ENCODE measurements at regions not wholly inside any gene's neighbourhood (a gene's known extent, or its start where the extent isn't known, plus 50 kb on each side); places are given as distances from the start of the nearest gene placed in this dataset.

- DNase-seq (ENCODE audit: low read depth), result no peak
Observed at GRCh38 chr17:52384695-52385094, 226.2 kb upstream of the CA10 start.

GRCh38 chr17:52383493-52384100 is 225.1 kb upstream of the CA10 start:
- peak; percentile 51 for DNase-seq (ENCODE audit: low read depth)

DNA sequence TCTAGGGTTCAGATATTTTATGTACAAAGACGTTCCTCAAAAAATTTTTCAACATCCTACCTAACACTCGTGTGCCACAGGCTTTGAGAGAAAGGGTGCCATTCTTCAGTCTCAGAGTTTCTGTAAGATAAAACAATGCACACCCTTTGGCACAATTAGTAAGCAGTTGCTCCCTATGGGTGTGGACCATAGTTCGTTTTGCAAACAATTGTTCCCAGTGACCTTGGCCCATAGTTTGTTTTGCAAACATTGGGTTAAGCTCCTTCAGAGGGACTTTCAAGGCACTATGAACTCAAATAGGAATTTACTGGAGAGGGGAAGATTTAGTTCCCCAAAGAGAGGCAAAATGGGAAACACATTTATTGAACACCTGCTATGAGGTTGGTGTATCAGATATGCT is 220.3 kb upstream of the CA10 start:
- DNase-seq (ENCODE audit: low read depth), result no peak

DNA sequence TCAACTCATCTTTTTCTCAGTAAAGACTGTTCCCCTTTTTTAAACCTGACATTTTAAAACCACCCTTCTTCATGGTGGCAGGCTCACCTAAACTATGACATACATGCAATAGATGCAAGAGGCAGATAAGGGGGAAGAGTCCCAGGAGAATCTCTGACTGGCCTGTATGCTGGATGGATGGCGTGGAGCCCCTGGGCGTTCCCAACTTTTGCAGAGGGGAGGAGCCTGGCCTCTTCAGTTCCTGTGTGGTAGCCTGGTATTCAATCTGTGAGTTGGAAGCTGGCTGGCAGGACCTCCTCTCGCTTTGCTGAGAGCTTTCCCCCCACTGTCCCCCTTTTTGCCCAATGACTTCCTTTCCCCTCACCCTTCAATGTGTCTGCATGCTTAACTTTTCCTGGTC is 217.6 kb upstream of the CA10 start:
- no peak for DNase-seq (ENCODE audit: low read depth)

DNA sequence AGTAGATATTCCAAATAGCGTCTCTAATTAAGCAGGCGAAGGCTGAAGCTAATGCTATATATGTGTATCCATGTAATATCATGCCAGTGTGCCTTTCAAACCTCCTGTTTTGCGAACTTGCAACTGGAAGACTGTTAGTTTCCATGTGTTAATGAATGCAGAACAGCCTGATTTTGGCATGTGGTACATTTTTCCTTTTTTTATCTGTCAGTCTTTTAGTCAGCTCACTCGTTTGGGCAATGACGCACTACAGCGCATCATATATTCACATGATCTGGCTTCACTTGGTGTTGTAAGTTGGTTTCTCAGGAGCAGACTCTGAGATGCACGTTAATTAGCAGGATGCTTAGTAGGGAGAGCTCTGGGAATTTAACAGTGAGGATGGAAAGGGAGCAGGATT is 210.4 kb upstream of the CA10 start:
- no peak for DNase-seq (ENCODE audit: low read depth)

GRCh38 chr17:52357854-52358253 is 199.3 kb upstream of the CA10 start:
- DNase-seq (ENCODE audit: low read depth), result no peak

DNA sequence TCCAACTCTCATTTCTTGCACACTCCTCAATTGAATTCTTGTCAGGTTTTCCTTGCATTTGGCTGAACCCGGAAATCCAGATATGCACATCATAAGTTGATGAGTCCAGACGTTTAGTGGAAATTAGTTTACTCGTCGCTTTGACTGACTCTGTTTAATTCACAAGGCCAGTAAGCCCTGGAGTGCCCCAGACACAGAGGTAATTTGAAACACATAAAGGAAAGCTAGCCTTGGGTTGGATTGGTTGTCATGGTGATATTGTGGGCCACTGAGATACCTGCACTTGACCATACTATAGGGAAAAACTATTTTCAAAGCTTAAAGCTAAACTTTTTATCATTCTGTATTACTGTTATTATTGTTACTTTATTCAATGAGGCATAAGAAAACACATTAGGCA is 178.3 kb upstream of the CA10 start:
- DNase-seq (ENCODE audit: low read depth), result no peak

- DNase-seq (ENCODE audit: low read depth), result no peak
Observed at GRCh38 chr17:52306314-52306713, 147.8 kb upstream of the CA10 start.

GRCh38 chr17:52298881-52299280 is 140.4 kb upstream of the CA10 start:
- no peak for DNase-seq (ENCODE audit: low read depth)

- DNase-seq (ENCODE audit: low read depth), result peak; percentile 37
Observed at GRCh38 chr17:52297230-52298010, 138.9 kb upstream of the CA10 start.

- DNase-seq (ENCODE audit: low read depth), result no peak
Observed at GRCh38 chr17:52294301-52294700, 135.8 kb upstream of the CA10 start.

DNA sequence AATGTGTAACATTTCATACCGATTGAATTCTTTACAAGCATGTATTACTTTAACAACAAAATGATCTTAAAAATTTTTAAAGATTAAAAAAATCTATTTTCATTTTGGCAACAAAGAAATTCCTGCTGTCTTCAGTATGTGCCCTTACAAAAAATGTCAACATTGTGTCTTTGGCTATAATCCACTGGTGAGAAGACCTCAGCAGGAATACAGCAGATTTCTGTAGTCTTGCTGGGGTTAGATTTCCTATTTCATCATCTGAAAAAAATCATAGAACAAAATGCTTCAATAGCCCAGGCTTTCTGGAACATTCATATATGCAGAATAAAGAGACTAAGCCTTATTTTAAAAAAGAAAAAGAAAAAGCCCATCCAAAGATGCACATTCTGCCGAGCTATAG is 129.1 kb upstream of the CA10 start:
- no peak for DNase-seq (ENCODE audit: low read depth)

DNA sequence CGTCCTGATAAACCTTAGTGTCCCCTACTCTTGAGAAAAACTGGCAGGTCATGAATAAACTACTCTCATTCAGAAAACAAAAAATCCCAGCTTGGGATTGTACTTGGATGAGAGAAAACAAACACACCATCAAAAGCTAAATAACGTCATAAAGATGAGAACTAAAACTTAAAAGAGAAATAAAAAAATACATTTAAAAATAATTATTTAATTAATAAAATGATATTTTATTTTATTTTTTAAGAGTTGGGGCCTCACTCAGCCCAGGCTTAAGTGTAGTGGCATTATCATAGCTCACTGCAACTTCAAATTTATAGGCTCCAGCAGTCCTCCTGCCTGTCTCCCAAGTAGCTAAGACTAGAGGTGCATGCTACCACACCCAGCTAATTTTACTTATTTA is 125.4 kb upstream of the CA10 start:
- no peak for DNase-seq (ENCODE audit: low read depth)

DNA sequence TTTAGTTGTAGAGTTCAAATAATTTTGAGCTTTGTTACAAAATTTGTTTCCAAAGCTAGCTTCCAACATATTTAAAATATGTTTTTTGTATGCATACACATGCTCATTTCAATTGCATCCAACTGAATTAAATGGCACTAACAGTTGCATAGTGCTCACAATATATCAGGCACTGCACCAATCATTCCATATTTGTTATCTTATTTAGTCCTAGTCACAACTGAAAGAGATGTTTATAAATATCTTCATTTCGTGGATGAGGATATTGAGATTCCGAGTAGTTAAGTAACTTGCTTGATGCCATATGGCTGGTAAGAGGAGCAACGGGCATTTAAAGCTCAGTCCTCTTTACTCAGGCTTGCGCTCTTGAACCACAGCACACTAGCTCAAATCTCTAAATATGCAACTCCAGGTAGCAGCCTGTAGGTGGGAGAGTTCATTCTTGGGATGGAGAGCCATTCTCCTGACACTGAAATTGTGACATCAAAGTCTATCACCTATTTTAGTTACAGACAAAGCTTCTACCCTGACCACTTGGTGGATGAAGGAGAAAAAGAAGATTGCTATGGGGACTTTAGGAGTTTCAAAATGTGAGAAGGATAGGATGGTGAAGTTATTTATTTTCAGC is 118.0 kb upstream of the CA10 start:
- DNase-seq (ENCODE audit: low read depth), result no peak

GRCh38 chr17:52271781-52272180 is 113.3 kb upstream of the CA10 start:
- no peak for DNase-seq (ENCODE audit: low read depth)

DNA sequence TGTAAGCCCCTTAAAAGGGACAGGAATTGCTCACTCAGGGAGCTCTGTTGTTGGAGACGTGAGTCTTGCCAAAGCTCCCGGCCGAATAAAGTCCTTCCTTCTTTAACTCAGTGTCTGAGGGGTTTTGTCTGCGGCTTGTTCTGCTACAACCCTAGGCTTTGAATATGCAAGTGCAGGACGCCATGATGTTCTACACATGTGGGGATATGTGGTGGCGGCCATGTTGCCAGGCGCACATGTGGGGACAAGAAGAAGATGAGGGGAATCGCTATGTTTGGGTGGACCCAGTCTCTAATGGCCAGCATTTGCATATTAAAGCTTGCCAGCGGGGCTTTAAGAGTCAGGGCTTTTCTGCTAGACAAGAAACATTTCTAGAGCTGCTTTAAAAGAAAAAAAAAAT is 96.8 kb upstream of the CA10 start:
- no peak for DNase-seq (ENCODE audit: low read depth)

DNA sequence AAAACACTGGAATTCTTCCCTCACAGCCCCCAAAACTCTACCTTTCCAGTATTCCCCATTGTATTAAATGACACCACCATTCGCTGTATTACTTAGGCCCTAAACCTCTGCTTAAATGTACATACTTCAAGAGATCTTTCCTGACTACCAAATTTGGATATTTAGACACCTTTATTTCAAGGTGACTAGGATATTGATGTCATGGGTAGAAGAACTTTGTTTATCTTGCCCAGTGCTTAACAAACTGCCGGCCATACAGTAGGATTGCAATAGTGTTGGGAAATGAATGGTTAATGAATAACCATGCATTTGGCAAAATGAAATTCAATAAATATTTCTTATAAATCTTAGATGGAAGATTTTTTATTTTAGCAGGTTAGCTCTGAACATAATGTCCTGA is 86.2 kb upstream of the CA10 start:
- no peak for DNase-seq (ENCODE audit: low read depth)

DNA sequence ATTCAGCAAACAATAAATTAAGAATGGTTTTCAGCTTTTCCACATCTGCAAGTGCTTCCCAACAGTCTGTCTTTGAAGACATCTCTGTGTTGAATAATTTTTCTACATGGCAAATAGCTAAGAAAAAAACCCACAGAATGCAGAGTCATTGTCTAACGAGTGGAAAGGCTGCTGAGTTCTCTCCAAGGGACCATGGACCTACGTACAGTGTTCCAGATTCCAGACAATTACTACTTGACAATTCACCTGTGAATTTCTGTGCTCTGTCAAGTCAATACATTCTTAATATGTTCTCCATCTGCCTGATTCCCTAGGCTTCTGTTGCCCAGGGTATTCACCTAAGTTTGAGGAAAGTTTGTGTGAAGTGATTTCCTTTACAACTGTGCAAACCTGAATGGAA is 83.8 kb upstream of the CA10 start:
- no peak for DNase-seq (ENCODE audit: low read depth)

GRCh38 chr17:52237151-52237550 is 78.6 kb upstream of the CA10 start:
- no peak for DNase-seq (ENCODE audit: low read depth)

DNA sequence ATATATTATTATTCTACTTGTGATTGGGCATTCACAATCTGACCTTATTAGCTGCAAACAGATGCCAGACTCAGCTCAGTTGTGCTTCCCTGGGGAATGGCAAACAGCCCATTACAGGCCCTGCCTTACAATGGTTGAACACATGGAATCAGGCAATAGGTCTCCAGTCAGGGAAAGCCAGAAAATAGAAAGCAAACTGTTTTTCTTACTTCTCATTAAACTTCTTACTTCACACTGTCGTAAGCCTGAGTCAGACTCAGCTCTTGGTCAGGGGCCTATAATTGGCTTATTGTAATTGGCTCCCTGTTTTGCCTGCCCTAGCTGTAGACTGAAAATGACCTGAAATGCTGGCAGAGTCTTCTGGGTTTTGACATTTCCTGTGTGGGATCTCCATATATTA is 77.0 kb upstream of the CA10 start:
- no peak for DNase-seq (ENCODE audit: low read depth)

DNA sequence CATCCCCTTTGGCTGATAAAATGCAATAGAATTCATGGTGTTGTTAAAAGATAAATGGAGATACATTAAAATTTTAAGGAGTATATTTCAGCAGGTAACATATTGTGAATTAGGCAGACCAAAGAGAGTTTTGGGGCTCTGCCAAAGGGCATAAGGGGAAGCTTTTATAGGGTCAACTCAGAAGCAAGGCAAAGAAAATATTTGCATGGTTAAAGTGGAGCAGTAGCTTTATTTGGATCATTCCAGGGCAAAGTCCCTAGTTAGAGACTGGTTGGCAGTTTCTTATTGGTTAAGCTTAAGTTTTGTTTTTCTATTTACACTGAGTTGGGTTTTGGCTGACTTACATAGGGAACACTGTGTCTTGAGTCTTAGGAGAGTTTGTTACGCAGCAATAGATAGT is 75.1 kb upstream of the CA10 start:
- DNase-seq (ENCODE audit: low read depth), result no peak

DNA sequence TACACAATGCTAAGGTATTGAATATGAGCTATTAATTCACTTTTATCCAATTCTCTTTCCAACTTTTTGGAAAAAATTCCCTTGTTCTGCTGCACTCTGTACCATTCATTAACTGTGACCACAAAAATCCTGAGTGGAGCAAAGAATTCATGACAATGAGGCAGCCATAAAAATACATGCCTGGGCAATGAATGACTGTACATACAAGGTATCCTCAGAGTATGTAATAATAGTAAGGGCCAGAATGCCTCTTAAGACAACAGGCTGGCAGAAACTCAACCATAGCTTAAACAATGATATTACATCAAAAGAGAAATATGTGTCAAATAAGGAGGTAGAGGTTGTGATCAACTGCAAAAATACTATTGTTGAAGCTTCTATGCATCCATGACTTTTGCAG is 74.7 kb upstream of the CA10 start:
- DNase-seq (ENCODE audit: low read depth), result no peak

GRCh38 chr17:52228823-52229222 is 70.3 kb upstream of the CA10 start:
- no peak for DNase-seq (ENCODE audit: low read depth)

GRCh38 chr17:52227926-52228325 is 69.4 kb upstream of the CA10 start:
- DNase-seq (ENCODE audit: low read depth), result no peak
